ENCODE measurements at regions not wholly inside any gene's neighbourhood (a gene's known extent, or its start where the extent isn't known, plus 50 kb on each side); places are given as distances from the start of the nearest gene placed in this dataset.

GRCh38 chr2:171244466-171244969 lies 83.8 kb upstream of the TLK1 start:
- WGBS (ENCODE audit: insufficient coverage, low lambda C conversion rate) = no CpG with 5 or more reads among the region's 1 CpG
- DNase-seq = no peak
- H3K27ac ChIP-seq (ENCODE audit: low read length) = no peak overlapping the region

GRCh38 chr2:171241771-171242170 lies 81.1 kb upstream of the TLK1 start:
- no peaks in the 10 kb centered on the region for H3K27me3 ChIP-seq (ENCODE audit: control insufficient read depth, insufficient read depth, low read length)
- WGBS (ENCODE audit: insufficient coverage, low lambda C conversion rate) = no CpG with 5 or more reads among the region's 1 CpG
- no peaks in the 10 kb centered on the region for H3K4me1 ChIP-seq (ENCODE audit: control insufficient read depth, insufficient read depth, low read length)
- no peak overlapping the region for H3K4me3 ChIP-seq (ENCODE audit: low read length)
- DNase-seq = no peak
- H3K9me3 ChIP-seq (ENCODE audit: control insufficient read depth, low read depth, low read length) = peaks cover 4% of the 10 kb centered on the region
- no peak overlapping the region for H3K27ac ChIP-seq (ENCODE audit: low read length)
- no peaks in the 10 kb centered on the region for H3K36me3 ChIP-seq (ENCODE audit: control insufficient read depth, insufficient read depth, low read length)

More at GRCh38 chr2:171244466-171244969, 83.8 kb upstream of the TLK1 start:
- no peaks in the 10 kb centered on the region for H3K27me3 ChIP-seq (ENCODE audit: control insufficient read depth, insufficient read depth, low read length)
- no peaks in the 10 kb centered on the region for H3K4me1 ChIP-seq (ENCODE audit: control insufficient read depth, insufficient read depth, low read length)
- H3K9me3 ChIP-seq (ENCODE audit: control insufficient read depth, low read depth, low read length) = peaks cover 4% of the 10 kb centered on the region
- no peak overlapping the region for H3K4me3 ChIP-seq (ENCODE audit: low read length)
- no peaks in the 10 kb centered on the region for H3K36me3 ChIP-seq (ENCODE audit: control insufficient read depth, insufficient read depth, low read length)

- DNase-seq = no peak
- Histone ChIP-seq H3K4me3 (ENCODE audit: low read length) (no peak overlapping the region), H3K27me3 (ENCODE audit: control insufficient read depth, insufficient read depth, low read length) (peaks cover 5% of the 10 kb centered on the region), H3K9me3 (ENCODE audit: control insufficient read depth, low read depth, low read length) (no peaks in the 10 kb centered on the region), H3K4me1 (ENCODE audit: control insufficient read depth, insufficient read depth, low read length) (no peaks in the 10 kb centered on the region), H3K36me3 (ENCODE audit: control insufficient read depth, insufficient read depth, low read length) (no peaks in the 10 kb centered on the region), H3K27ac (ENCODE audit: low read length) (no peak overlapping the region)
- WGBS (ENCODE audit: insufficient coverage, low lambda C conversion rate) = 100% methylated on average over 1 of the region's 4 CpGs
Observed at GRCh38 chr2:171238946-171239345, 78.3 kb upstream of the TLK1 start.

GRCh38 chr2:171237751-171238505 lies 77.2 kb upstream of the TLK1 start:
- H3K27me3 ChIP-seq (ENCODE audit: control insufficient read depth, insufficient read depth, low read length) = peaks cover 6% of the 10 kb centered on the region
- no peak for DNase-seq
- no peaks in the 10 kb centered on the region for H3K9me3 ChIP-seq (ENCODE audit: control insufficient read depth, low read depth, low read length)
- WGBS (ENCODE audit: insufficient coverage, low lambda C conversion rate) = 93% methylated on average over 3 of the region's 5 CpGs
- no peak overlapping the region for H3K27ac ChIP-seq (ENCODE audit: low read length)
- no peaks in the 10 kb centered on the region for H3K36me3 ChIP-seq (ENCODE audit: control insufficient read depth, insufficient read depth, low read length)
- H3K4me3 ChIP-seq (ENCODE audit: low read length) = no peak overlapping the region
- no peaks in the 10 kb centered on the region for H3K4me1 ChIP-seq (ENCODE audit: control insufficient read depth, insufficient read depth, low read length)

GRCh38 chr2:171235262-171235881 lies 74.7 kb upstream of the TLK1 start:
- Histone ChIP-seq H3K27me3 (ENCODE audit: control insufficient read depth, insufficient read depth, low read length) (peaks cover 6% of the 10 kb centered on the region), H3K9me3 (ENCODE audit: control insufficient read depth, low read depth, low read length) (no peaks in the 10 kb centered on the region), H3K4me3 (ENCODE audit: low read length) (no peak overlapping the region), H3K36me3 (ENCODE audit: control insufficient read depth, insufficient read depth, low read length) (no peaks in the 10 kb centered on the region), H3K27ac (ENCODE audit: low read length) (no peak overlapping the region), H3K4me1 (ENCODE audit: control insufficient read depth, insufficient read depth, low read length) (no peaks in the 10 kb centered on the region)
- no peak for DNase-seq
- WGBS (ENCODE audit: insufficient coverage, low lambda C conversion rate) = no CpG with 5 or more reads among the region's 8 CpGs

- Histone ChIP-seq H3K36me3 (ENCODE audit: control insufficient read depth, insufficient read depth, low read length) (no peaks in the 10 kb centered on the region), H3K4me3 (ENCODE audit: low read length) (no peak overlapping the region), H3K4me1 (ENCODE audit: control insufficient read depth, insufficient read depth, low read length) (no peaks in the 10 kb centered on the region), H3K9me3 (ENCODE audit: control insufficient read depth, low read depth, low read length) (no peaks in the 10 kb centered on the region), H3K27me3 (ENCODE audit: control insufficient read depth, insufficient read depth, low read length) (peaks cover 6% of the 10 kb centered on the region), H3K27ac (ENCODE audit: low read length) (no peak overlapping the region)
- DNase-seq = no peak
- 100% methylated on average over 1 of the region's 3 CpGs for WGBS (ENCODE audit: insufficient coverage, low lambda C conversion rate)
Observed at GRCh38 chr2:171230176-171230575, 69.5 kb upstream of the TLK1 start.

GRCh38 chr2:171228826-171229225 lies 68.1 kb upstream of the TLK1 start:
- no CpG with 5 or more reads among the region's 2 CpGs for WGBS (ENCODE audit: insufficient coverage, low lambda C conversion rate)
- Histone ChIP-seq H3K36me3 (ENCODE audit: control insufficient read depth, insufficient read depth, low read length) (no peaks in the 10 kb centered on the region), H3K27ac (ENCODE audit: low read length) (no peak overlapping the region), H3K4me1 (ENCODE audit: control insufficient read depth, insufficient read depth, low read length) (no peaks in the 10 kb centered on the region), H3K9me3 (ENCODE audit: control insufficient read depth, low read depth, low read length) (peaks cover 3% of the 10 kb centered on the region), H3K4me3 (ENCODE audit: low read length) (no peak overlapping the region), H3K27me3 (ENCODE audit: control insufficient read depth, insufficient read depth, low read length) (no peaks in the 10 kb centered on the region)
- DNase-seq = no peak

GRCh38 chr2:171227066-171227782 lies 66.5 kb upstream of the TLK1 start:
- Histone ChIP-seq H3K27me3 (ENCODE audit: control insufficient read depth, insufficient read depth, low read length) (no peaks in the 10 kb centered on the region), H3K4me3 (ENCODE audit: low read length) (no peak overlapping the region), H3K27ac (ENCODE audit: low read length) (no peak overlapping the region), H3K4me1 (ENCODE audit: control insufficient read depth, insufficient read depth, low read length) (no peaks in the 10 kb centered on the region), H3K9me3 (ENCODE audit: control insufficient read depth, low read depth, low read length) (peaks cover 3% of the 10 kb centered on the region), H3K36me3 (ENCODE audit: control insufficient read depth, insufficient read depth, low read length) (no peaks in the 10 kb centered on the region)
- WGBS (ENCODE audit: insufficient coverage, low lambda C conversion rate) = no CpG with 5 or more reads among the region's 2 CpGs
- no peak for DNase-seq

GRCh38 chr2:171226461-171226860 lies 65.8 kb upstream of the TLK1 start:
- H3K4me1 ChIP-seq (ENCODE audit: control insufficient read depth, insufficient read depth, low read length) = no peaks in the 10 kb centered on the region
- H3K36me3 ChIP-seq (ENCODE audit: control insufficient read depth, insufficient read depth, low read length) = no peaks in the 10 kb centered on the region
- H3K27me3 ChIP-seq (ENCODE audit: control insufficient read depth, insufficient read depth, low read length) = no peaks in the 10 kb centered on the region
- H3K27ac ChIP-seq (ENCODE audit: low read length) = no peak overlapping the region
- no peak overlapping the region for H3K4me3 ChIP-seq (ENCODE audit: low read length)
- peaks cover 3% of the 10 kb centered on the region for H3K9me3 ChIP-seq (ENCODE audit: control insufficient read depth, low read depth, low read length)
- DNase-seq = no peak

GRCh38 chr2:171225989-171226388 lies 65.3 kb upstream of the TLK1 start:
- Histone ChIP-seq H3K36me3 (ENCODE audit: control insufficient read depth, insufficient read depth, low read length) (no peaks in the 10 kb centered on the region), H3K27ac (ENCODE audit: low read length) (no peak overlapping the region), H3K27me3 (ENCODE audit: control insufficient read depth, insufficient read depth, low read length) (no peaks in the 10 kb centered on the region), H3K9me3 (ENCODE audit: control insufficient read depth, low read depth, low read length) (peaks cover 3% of the 10 kb centered on the region), H3K4me1 (ENCODE audit: control insufficient read depth, insufficient read depth, low read length) (no peaks in the 10 kb centered on the region), H3K4me3 (ENCODE audit: low read length) (no peak overlapping the region)
- DNase-seq = no peak
- no CpG with 5 or more reads among the region's 1 CpG for WGBS (ENCODE audit: insufficient coverage, low lambda C conversion rate)
